CD4-positive, alpha-beta T cell (primary cell): ENCODE measurements at regions not wholly inside any gene's neighbourhood (a gene's known extent, or its start where the extent isn't known, plus 50 kb on each side); places are given as distances from the start of the nearest gene placed in this dataset.

Experiments
- ATAC-seq: fragments of 200-7000 bp; cut with Tn5 transposase; one replicate; pipeline ENCODE4 v1.10.0; 2022; ENCODE audit warnings: mild to moderate bottlenecking; ENCODE audit not compliant: poor library complexity
- CTCF ChIA-PET: fragments of 350-600 bp; sonication (Branson Sonifier 250); formaldehyde crosslinking; loops from one replicate; lab custom pipeline; 2021; ENCODE audit warnings: antibody characterized with exemption, inconsistent platforms; lab: Charles Lee
- POLR2A ChIA-PET: fragments of 350-600 bp; sonication (Branson Sonifier 250); formaldehyde crosslinking; loops from one replicate; lab custom pipeline; 2021; ENCODE audit warnings: antibody characterized with exemption, inconsistent platforms; lab: Charles Lee
- DNase-seq, 14 experiments: peaks; one replicate each; pipeline ENCODE4 v3.0.0-alpha.2; 2013 to 2020; ENCODE audit warnings: mixed read lengths in 2 of 14
- H3K27ac ChIP-seq, 2 donors: one replicate each; pipeline versions ENCODE4 v1.5.1 to v1.7.0; 2013; ENCODE audit warnings: low read length in 2 of 2, low read depth in 1 of 2, mild to moderate bottlenecking in 1 of 2
- H3K27me3 ChIP-seq, 2 experiments: 1 replicate in 1 of 2; 2 replicates in 1 of 2; pipeline versions ENCODE4 v1.6.1 to v1.7.0; 2013; ENCODE audit warnings: low read length in 2 of 2, control low read depth in 1 of 2, mild to moderate bottlenecking in 1 of 2, moderate library complexity in 1 of 2; ENCODE audit not compliant: insufficient read depth in 2 of 2, control insufficient read depth in 1 of 2
- H3K36me3 ChIP-seq: one replicate; pipeline ENCODE4 v1.6.1; 2013; ENCODE audit warnings: low read length, control low read depth; ENCODE audit not compliant: insufficient read depth
- H3K4me1 ChIP-seq: one replicate; pipeline ENCODE4 v1.6.1; 2013; ENCODE audit warnings: low read length, control low read depth; ENCODE audit not compliant: insufficient read depth
- H3K4me3 ChIP-seq: one replicate; pipeline ENCODE4 v1.5.1; 2013; ENCODE audit warnings: mild to moderate bottlenecking, low read length, moderate library complexity
- H3K9me3 ChIP-seq, 2 experiments: 1 replicate in 1 of 2; 2 replicates in 1 of 2; pipeline versions ENCODE4 v1.6.1 to v1.7.0; 2013; ENCODE audit warnings: low read length in 2 of 2, mild to moderate bottlenecking in 2 of 2, control low read depth in 1 of 2, moderate library complexity in 1 of 2; ENCODE audit not compliant: control insufficient read depth in 1 of 2, insufficient read depth in 1 of 2
- H3K27ac Mint-ChIP-seq: one replicate; pipeline ENCODE4 v1.8.0; 2020; ENCODE audit warnings: mixed read lengths
- H3K27me3 Mint-ChIP-seq: one replicate; pipeline ENCODE4 v1.8.0; 2021; ENCODE audit warnings: mixed read lengths
- H3K36me3 Mint-ChIP-seq: one replicate; pipeline ENCODE4 v1.8.0; 2021; ENCODE audit warnings: low read depth, mixed read lengths
- H3K4me1 Mint-ChIP-seq: one replicate; pipeline ENCODE4 v1.8.0; 2021; ENCODE audit warnings: low read depth, mixed read lengths
- H3K4me3 Mint-ChIP-seq: one replicate; pipeline ENCODE4 v1.8.0; 2020; ENCODE audit warnings: mild to moderate bottlenecking, mixed read lengths
- H3K9me3 Mint-ChIP-seq: one replicate; pipeline ENCODE4 v1.8.0; 2020; ENCODE audit warnings: mixed read lengths
- intact Hi-C, 2 experiments: fragments of 100-400 bp; cut with DNase I in 1 of 2; cut with micrococcal nuclease in 1 of 2; formaldehyde crosslinking; loops; one replicate each; pipeline versions ENCODE4 v1.15.1 to v1.9.0; 2023 to 2025; cut with DNase I, micrococcal nuclease
- TF ChIP-seq, protein P1 (sequence below): fragments of 200-600 bp; IDR thresholded peaks from one replicate; pipeline ENCODE4 v1.8.0; 2022; ENCODE audit warnings: antibody characterized with exemption, mild to moderate bottlenecking

DNA sequence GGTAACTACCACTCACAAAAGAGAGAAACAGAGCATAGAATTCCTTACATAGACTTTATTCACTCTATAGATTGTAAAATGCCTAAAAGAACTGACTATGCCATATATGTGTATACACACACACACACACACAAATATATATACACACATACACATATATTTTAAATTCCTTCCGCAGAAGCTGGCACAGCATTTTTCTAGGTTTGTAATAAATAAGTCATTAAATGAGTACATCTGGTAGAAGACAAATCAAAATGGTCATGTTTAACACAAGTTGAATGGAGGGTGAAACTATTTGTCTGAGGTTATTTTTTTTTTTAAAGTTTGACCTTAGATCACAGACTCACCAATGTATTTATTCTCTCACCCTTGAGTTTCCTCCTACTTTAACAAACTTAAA, 58.2 kb downstream of the CCER1 start:
- Mint-ChIP-seq H3K4me1 (no peaks in the 10 kb centered on the region), H3K4me3 (no peak overlapping the region), H3K36me3 (no peaks in the 10 kb centered on the region), H3K27me3 (peaks cover 11% of the 10 kb centered on the region), H3K9me3 (no peaks in the 10 kb centered on the region), H3K27ac (no peak overlapping the region)
- no peak overlapping the region for H3K4me3 ChIP-seq
- H3K27me3 ChIP-seq: no peaks in the 10 kb centered on the region
- TF ChIP-seq, protein P1, sequence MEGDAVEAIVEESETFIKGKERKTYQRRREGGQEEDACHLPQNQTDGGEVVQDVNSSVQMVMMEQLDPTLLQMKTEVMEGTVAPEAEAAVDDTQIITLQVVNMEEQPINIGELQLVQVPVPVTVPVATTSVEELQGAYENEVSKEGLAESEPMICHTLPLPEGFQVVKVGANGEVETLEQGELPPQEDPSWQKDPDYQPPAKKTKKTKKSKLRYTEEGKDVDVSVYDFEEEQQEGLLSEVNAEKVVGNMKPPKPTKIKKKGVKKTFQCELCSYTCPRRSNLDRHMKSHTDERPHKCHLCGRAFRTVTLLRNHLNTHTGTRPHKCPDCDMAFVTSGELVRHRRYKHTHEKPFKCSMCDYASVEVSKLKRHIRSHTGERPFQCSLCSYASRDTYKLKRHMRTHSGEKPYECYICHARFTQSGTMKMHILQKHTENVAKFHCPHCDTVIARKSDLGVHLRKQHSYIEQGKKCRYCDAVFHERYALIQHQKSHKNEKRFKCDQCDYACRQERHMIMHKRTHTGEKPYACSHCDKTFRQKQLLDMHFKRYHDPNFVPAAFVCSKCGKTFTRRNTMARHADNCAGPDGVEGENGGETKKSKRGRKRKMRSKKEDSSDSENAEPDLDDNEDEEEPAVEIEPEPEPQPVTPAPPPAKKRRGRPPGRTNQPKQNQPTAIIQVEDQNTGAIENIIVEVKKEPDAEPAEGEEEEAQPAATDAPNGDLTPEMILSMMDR: no peak
- DNase-seq: no peak
- no peak for ATAC-seq
- no peak overlapping the region for H3K27ac ChIP-seq
- POLR2A ChIA-PET: no interaction called here
- no peaks in the 10 kb centered on the region for H3K36me3 ChIP-seq
- H3K4me1 ChIP-seq: no peaks in the 10 kb centered on the region
- CTCF ChIA-PET: no interaction called here
- intact Hi-C loops: no loop called here
- no peaks in the 10 kb centered on the region for H3K9me3 ChIP-seq

- H3K27ac ChIP-seq: no peak overlapping the region
- no peaks in the 10 kb centered on the region for H3K9me3 ChIP-seq
- H3K27me3 Mint-ChIP-seq: peaks cover 11% of the 10 kb centered on the region
- H3K4me1 ChIP-seq: no peaks in the 10 kb centered on the region
- no peaks in the 10 kb centered on the region for H3K27me3 ChIP-seq
- no peaks in the 10 kb centered on the region for H3K36me3 ChIP-seq
- ATAC-seq (no peak), DNase-seq (no peak)
- no peaks in the 10 kb centered on the region for H3K4me1 Mint-ChIP-seq
- no peak overlapping the region for H3K27ac Mint-ChIP-seq
- intact Hi-C loops: no loop called here
- no peaks in the 10 kb centered on the region for H3K36me3 Mint-ChIP-seq
- no peak overlapping the region for H3K4me3 ChIP-seq
- H3K9me3 Mint-ChIP-seq: no peaks in the 10 kb centered on the region
- H3K4me3 Mint-ChIP-seq: no peak overlapping the region
- CTCF ChIA-PET: no interaction called here
- TF ChIP-seq, protein P1: no peak
- POLR2A ChIA-PET: no interaction called here
Measured at GRCh38 chr12:90896164-90896563, 58.8 kb downstream of the CCER1 start.

GRCh38 chr12:90888316-90888715, 66.7 kb downstream of the CCER1 start:
- no peaks in the 10 kb centered on the region for H3K9me3 ChIP-seq
- ATAC-seq: no peak
- H3K36me3 Mint-ChIP-seq: no peaks in the 10 kb centered on the region
- H3K27me3 ChIP-seq: no peaks in the 10 kb centered on the region
- CTCF ChIA-PET: no interaction called here
- intact Hi-C loops: no loop called here
- no peaks in the 10 kb centered on the region for H3K36me3 ChIP-seq
- DNase-seq: no peak
- H3K27ac Mint-ChIP-seq: no peak overlapping the region
- H3K4me1 ChIP-seq: no peaks in the 10 kb centered on the region
- no peak overlapping the region for H3K4me3 Mint-ChIP-seq
- H3K9me3 Mint-ChIP-seq: no peaks in the 10 kb centered on the region
- H3K27me3 Mint-ChIP-seq: peaks cover 4% of the 10 kb centered on the region
- H3K27ac ChIP-seq: no peak overlapping the region
- TF ChIP-seq, protein P1: no peak
- H3K4me3 ChIP-seq: no peak overlapping the region
- POLR2A ChIA-PET: no interaction called here
- no peaks in the 10 kb centered on the region for H3K4me1 Mint-ChIP-seq
